ENCODE measurements at regions not wholly inside any gene's neighbourhood (a gene's known extent, or its start where the extent isn't known, plus 50 kb on each side); places are given as distances from the start of the nearest gene placed in this dataset.

DNA sequence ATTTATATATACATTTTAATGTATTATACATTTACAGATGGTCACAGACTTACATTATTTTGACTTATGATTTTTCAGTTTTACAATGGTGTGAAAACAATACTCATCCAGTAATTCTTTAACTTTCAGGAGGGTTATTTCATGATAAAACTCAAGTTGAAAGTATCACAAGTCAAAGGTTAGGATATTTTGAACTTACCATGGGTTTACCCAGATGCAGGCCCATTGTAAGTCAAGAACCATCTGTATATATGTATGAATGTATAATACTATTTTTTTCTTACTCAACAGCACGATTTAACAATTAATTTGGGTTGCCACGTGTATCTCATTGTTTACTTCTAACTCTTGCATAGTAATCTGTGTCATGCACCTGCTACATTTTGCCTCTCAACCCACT is 1002.0 kb downstream of the OTOL1 start:
- TF ChIP-seq, protein P1, sequence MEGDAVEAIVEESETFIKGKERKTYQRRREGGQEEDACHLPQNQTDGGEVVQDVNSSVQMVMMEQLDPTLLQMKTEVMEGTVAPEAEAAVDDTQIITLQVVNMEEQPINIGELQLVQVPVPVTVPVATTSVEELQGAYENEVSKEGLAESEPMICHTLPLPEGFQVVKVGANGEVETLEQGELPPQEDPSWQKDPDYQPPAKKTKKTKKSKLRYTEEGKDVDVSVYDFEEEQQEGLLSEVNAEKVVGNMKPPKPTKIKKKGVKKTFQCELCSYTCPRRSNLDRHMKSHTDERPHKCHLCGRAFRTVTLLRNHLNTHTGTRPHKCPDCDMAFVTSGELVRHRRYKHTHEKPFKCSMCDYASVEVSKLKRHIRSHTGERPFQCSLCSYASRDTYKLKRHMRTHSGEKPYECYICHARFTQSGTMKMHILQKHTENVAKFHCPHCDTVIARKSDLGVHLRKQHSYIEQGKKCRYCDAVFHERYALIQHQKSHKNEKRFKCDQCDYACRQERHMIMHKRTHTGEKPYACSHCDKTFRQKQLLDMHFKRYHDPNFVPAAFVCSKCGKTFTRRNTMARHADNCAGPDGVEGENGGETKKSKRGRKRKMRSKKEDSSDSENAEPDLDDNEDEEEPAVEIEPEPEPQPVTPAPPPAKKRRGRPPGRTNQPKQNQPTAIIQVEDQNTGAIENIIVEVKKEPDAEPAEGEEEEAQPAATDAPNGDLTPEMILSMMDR (IDR thresholded peaks at IDR 0.05; ENCODE audit: low read depth, low read length): no peak
- TF ChIP-seq EZH2phosphoT487 (IDR thresholded peaks at IDR 0.05; ENCODE audit: low read depth): no peak

Measured in OCI-LY3 (cell line).